CD8-positive, alpha-beta memory T cell (primary cell): ENCODE measurements at regions not wholly inside any gene's neighbourhood (a gene's known extent, or its start where the extent isn't known, plus 50 kb on each side); places are given as distances from the start of the nearest gene placed in this dataset.

Source experiments
- CTCF ChIA-PET: fragments of 350-600 bp; sonication (Branson Sonifier 250); formaldehyde crosslinking; loops from one replicate; lab custom pipeline; 2021; ENCODE audit warnings: antibody characterized with exemption; lab: Charles Lee
- POLR2A ChIA-PET: fragments of 350-600 bp; sonication (Branson Sonifier 250); formaldehyde crosslinking; loops from one replicate; lab custom pipeline; 2021; ENCODE audit warnings: antibody characterized with exemption; lab: Charles Lee
- DNase-seq, 5 donors: peaks; one replicate each; pipeline versions ENCODE4 v3.0.0 to v3.0.0-alpha.2; 2020 to 2022; ENCODE audit warnings: mixed read lengths in 1 of 5
- H3K27ac ChIP-seq: one replicate; pipeline ENCODE4 v1.7.0; 2013; ENCODE audit warnings: low read depth, mild to moderate bottlenecking, low read length, moderate library complexity
- H3K27me3 ChIP-seq: 2 replicates; pipeline ENCODE4 v1.7.0; 2013; ENCODE audit warnings: low read length, mild to moderate bottlenecking; ENCODE audit not compliant: insufficient read depth, poor library complexity, severe bottlenecking
- H3K36me3 ChIP-seq: 2 replicates; pipeline ENCODE4 v1.7.0; 2013; ENCODE audit warnings: mild to moderate bottlenecking, low read length, moderate library complexity; ENCODE audit not compliant: insufficient read depth
- H3K4me1 ChIP-seq: 2 replicates; pipeline ENCODE4 v1.7.0; 2013; ENCODE audit warnings: mild to moderate bottlenecking, low read length, moderate library complexity; ENCODE audit not compliant: insufficient read depth
- H3K4me3 ChIP-seq: 2 replicates; pipeline ENCODE4 v1.7.0; 2013; ENCODE audit warnings: mild to moderate bottlenecking, low read length
- H3K9me3 ChIP-seq: 2 replicates; pipeline ENCODE4 v1.7.0; 2013; ENCODE audit warnings: mild to moderate bottlenecking, low read length
- H3K27ac Mint-ChIP-seq, 8 donors: one replicate each; pipeline ENCODE4 v1.8.0; 2020 to 2021; ENCODE audit warnings: mixed read lengths in 8 of 8, mild to moderate bottlenecking in 6 of 8, inconsistent platforms in 3 of 8, moderate library complexity in 3 of 8
- H3K27me3 Mint-ChIP-seq, 2 donors: one replicate each; pipeline ENCODE4 v1.8.0; 2020 to 2021; ENCODE audit warnings: mixed read lengths in 2 of 2, mild to moderate bottlenecking in 1 of 2, moderate library complexity in 1 of 2
- H3K36me3 Mint-ChIP-seq, 3 donors: one replicate each; pipeline ENCODE4 v1.8.0; 2020 to 2021; ENCODE audit warnings: mixed read lengths in 3 of 3, inconsistent platforms in 1 of 3, mild to moderate bottlenecking in 1 of 3
- H3K4me1 Mint-ChIP-seq, 3 donors: one replicate each; pipeline ENCODE4 v1.8.0; 2020 to 2021; ENCODE audit warnings: mixed read lengths in 3 of 3, inconsistent platforms in 1 of 3, mild to moderate bottlenecking in 1 of 3
- H3K4me3 Mint-ChIP-seq, 7 donors: one replicate each; pipeline ENCODE4 v1.8.0; 2020 to 2021; ENCODE audit warnings: mixed read lengths in 7 of 7, mild to moderate bottlenecking in 6 of 7, moderate library complexity in 4 of 7, inconsistent platforms in 2 of 7
- H3K9me3 Mint-ChIP-seq, 5 donors: one replicate each; pipeline ENCODE4 v1.8.0; 2020 to 2022; ENCODE audit warnings: mixed read lengths in 5 of 5, mild to moderate bottlenecking in 3 of 5, moderate library complexity in 2 of 5, inconsistent platforms in 1 of 5

DNA sequence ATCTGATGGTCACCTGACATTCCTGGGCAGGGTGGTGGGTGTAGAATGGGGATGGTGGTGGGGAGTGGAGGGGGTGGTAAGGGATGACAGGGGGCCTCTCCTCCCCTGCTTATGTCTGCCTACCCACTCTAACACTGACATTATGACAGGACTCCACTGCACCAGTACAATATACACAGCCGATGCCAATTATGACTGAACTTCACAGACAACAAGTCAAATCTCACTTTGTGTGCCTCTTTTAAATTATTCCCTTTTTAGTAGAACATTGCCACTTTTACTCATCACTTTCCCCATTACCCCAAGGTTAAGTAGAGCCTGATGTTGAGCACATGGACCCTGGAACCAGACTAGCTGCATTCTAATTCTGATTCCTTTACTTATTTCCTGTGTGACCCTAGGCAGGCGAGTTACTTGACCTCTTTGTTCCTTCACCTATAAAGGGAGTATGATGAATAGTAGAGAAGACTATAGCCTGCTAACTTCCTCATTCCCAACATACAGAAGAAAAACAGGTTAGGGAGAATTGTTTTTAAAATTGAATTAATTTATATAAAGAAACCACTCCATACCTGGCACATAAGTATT is 464.7 kb downstream of the DMRT2 start:
- no peak overlapping the region for H3K4me3 ChIP-seq
- H3K4me3 Mint-ChIP-seq, result peak overlapping the region in 2 of 7 donors; percentile 7 to 9
- H3K27ac ChIP-seq, result no peak overlapping the region
- H3K27ac Mint-ChIP-seq, result no peak overlapping the region
- H3K4me1 ChIP-seq, result no peaks in the 10 kb centered on the region
- no peaks in the 10 kb centered on the region for H3K36me3 Mint-ChIP-seq
- no peaks in the 10 kb centered on the region for H3K9me3 ChIP-seq
- no peaks in the 10 kb centered on the region for H3K27me3 ChIP-seq
- H3K27me3 Mint-ChIP-seq, result peaks cover 0 to 2% of the 10 kb centered on the region in 2 donors
- H3K9me3 Mint-ChIP-seq, result no peaks in the 10 kb centered on the region
- ChIA-PET CTCF (no interaction called here), POLR2A (no interaction called here)
- no peak for DNase-seq
- H3K4me1 Mint-ChIP-seq, result peaks cover 0 to 8% (median 0%) of the 10 kb centered on the region in 3 donors
- H3K36me3 ChIP-seq, result no peaks in the 10 kb centered on the region

DNA sequence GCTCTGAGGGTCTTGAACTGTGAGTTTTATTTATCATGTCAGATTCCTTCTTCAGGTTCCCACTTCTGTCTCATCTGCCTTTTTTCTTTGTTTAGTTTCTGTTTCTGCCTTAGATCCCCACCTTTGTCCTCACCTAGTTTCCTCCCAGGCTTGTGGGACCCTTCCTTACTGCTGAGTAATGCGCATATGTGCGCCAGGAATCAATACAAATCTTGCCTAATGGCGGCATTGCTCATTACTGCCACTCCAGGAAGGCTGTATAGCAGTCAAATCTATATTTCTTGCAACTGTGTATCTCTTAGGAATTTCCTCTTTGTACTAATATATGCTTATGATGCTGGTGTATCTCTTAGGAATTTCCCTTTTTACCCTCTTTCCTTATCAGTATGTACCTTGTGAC is 465.4 kb downstream of the DMRT2 start:
- no peaks in the 10 kb centered on the region for H3K36me3 ChIP-seq
- H3K4me3 ChIP-seq, result no peak overlapping the region
- no peaks in the 10 kb centered on the region for H3K4me1 ChIP-seq
- CTCF ChIA-PET, result no interaction called here
- Mint-ChIP-seq H3K4me1 (peaks cover 0 to 8% (median 0%) of the 10 kb centered on the region in 3 donors), H3K4me3 (peak overlapping the region in 4 of 7 donors; percentile 24 to 72 (median 58)), H3K36me3 (no peaks in the 10 kb centered on the region), H3K27ac (no peak overlapping the region), H3K9me3 (no peaks in the 10 kb centered on the region), H3K27me3 (peaks cover 0 to 2% of the 10 kb centered on the region in 2 donors)
- H3K27me3 ChIP-seq, result no peaks in the 10 kb centered on the region
- H3K27ac ChIP-seq, result no peak overlapping the region
- no peaks in the 10 kb centered on the region for H3K9me3 ChIP-seq
- DNase-seq, result no peak
- POLR2A ChIA-PET, result no interaction called here

DNA sequence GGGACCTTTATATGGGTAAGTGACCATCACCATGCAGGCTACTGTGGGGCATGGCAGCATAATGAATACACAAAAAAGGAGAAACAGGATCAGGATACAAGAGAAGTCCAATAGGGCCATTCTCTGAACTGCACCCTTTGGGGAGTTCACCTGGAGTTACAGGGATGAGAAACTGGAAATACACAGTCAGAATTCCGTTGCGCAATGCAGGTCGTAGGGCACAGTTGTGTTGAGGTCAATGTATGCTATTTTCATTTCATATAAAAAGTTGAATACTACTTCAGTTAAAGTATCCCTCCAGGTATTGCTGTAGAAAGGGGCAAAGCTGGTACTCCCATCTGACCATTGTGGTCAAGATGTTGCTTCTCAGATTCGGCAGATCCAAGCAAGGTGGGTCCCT is 471.4 kb downstream of the DMRT2 start:
- peaks cover 0 to 3% of the 10 kb centered on the region in 2 donors for H3K27me3 Mint-ChIP-seq
- no peak overlapping the region for H3K4me3 Mint-ChIP-seq

DNA sequence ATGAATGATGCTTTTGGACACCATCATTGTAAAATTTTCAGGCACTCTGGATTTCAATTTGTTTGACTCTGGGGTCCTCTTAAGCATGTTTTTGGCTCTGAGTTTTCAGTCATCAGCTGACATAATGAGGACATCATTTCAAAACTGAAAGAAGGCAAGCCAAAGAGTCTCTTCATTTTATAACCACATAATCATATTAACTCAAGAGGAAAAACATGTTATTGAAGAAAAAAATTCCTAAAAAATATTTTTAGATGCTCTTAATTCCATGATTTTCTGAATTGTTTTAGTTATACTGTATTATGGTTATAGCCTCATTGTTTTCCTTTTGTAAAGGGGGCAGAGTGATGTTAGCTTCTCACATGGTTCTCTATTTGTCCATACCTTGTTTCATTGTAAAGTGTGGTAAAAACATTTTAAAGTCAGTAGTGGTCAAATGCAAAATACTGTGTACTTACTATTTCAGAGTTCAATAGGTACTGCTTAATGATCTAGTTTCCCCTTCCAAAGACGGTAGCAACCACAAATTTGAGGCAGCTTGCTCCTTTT is 472.1 kb downstream of the DMRT2 start:
- DNase-seq, result no peak
- H3K9me3 Mint-ChIP-seq, result peaks cover 0 to 2% (median 0%) of the 10 kb centered on the region in 5 donors
- H3K36me3 ChIP-seq, result no peaks in the 10 kb centered on the region

More for the DNA sequence above, 471.4 kb downstream of the DMRT2 start:
- ChIA-PET POLR2A (no interaction called here), CTCF (no interaction called here)
- H3K36me3 Mint-ChIP-seq, result no peaks in the 10 kb centered on the region
- no peaks in the 10 kb centered on the region for H3K4me1 Mint-ChIP-seq
- Histone ChIP-seq H3K36me3 (no peaks in the 10 kb centered on the region), H3K4me1 (no peaks in the 10 kb centered on the region), H3K4me3 (no peak overlapping the region), H3K9me3 (no peaks in the 10 kb centered on the region), H3K27ac (no peak overlapping the region), H3K27me3 (no peaks in the 10 kb centered on the region)
- peaks cover 0 to 2% (median 0%) of the 10 kb centered on the region in 5 donors for H3K9me3 Mint-ChIP-seq
- no peak overlapping the region for H3K27ac Mint-ChIP-seq
- DNase-seq, result no peak

DNA sequence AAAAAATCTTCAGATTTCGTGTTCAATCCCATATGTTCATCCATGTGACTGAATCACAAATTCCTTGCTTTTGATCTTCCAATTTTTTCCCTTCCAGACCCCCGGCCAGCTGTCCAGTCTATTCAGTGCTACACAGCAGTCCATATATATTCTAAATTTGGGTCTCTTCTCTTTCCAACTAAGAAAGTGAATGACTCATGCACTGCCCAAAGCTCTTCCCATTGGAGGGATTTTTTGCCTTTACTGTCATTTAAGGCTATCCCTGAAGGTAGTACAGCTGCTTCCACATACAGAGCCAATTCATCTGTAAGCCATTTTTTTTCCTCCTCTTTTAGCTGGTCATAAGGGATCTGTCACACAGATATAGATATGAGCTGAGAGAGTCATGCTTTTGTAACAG is 478.3 kb downstream of the DMRT2 start:
- no peak overlapping the region for H3K27ac ChIP-seq
- POLR2A ChIA-PET, result no interaction called here
- no peak overlapping the region for H3K4me3 Mint-ChIP-seq
- no peak for DNase-seq
- CTCF ChIA-PET, result no interaction called here
- H3K27ac Mint-ChIP-seq, result no peak overlapping the region
- H3K4me1 ChIP-seq, result no peaks in the 10 kb centered on the region
- H3K4me3 ChIP-seq, result no peak overlapping the region
- H3K27me3 ChIP-seq, result no peaks in the 10 kb centered on the region
- H3K27me3 Mint-ChIP-seq, result peaks cover 0 to 1% of the 10 kb centered on the region in 2 donors
- no peaks in the 10 kb centered on the region for H3K36me3 Mint-ChIP-seq
- H3K9me3 Mint-ChIP-seq, result peaks cover 0 to 2% (median 0%) of the 10 kb centered on the region in 5 donors
- H3K9me3 ChIP-seq, result no peaks in the 10 kb centered on the region
- no peaks in the 10 kb centered on the region for H3K36me3 ChIP-seq
- H3K4me1 Mint-ChIP-seq, result no peaks in the 10 kb centered on the region

More for the DNA sequence above, 472.1 kb downstream of the DMRT2 start:
- Mint-ChIP-seq H3K27ac (no peak overlapping the region), H3K4me1 (no peaks in the 10 kb centered on the region), H3K4me3 (no peak overlapping the region), H3K27me3 (peaks cover 0 to 3% of the 10 kb centered on the region in 2 donors), H3K36me3 (no peaks in the 10 kb centered on the region)
- Histone ChIP-seq H3K27me3 (no peaks in the 10 kb centered on the region), H3K4me3 (no peak overlapping the region), H3K9me3 (no peaks in the 10 kb centered on the region), H3K27ac (no peak overlapping the region), H3K4me1 (no peaks in the 10 kb centered on the region)
- ChIA-PET CTCF (no interaction called here), POLR2A (no interaction called here)

DNA sequence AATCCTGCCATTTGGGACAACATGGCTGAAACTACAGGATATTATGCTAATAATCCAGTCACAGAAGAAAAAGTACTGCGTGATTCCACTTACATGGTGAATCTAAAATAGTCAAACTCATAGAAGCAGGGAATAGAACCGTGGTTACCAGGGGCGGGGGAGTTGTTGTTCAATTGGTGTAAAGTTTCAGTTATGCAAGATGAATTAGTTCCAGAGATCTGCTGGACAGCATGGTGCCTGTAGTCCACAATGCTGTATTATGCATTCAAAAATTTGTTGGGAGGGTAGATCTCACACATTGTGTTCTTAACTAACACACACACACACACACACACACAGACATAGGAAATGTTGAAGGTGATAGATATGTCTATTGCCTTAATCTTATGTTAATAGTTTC is 480.5 kb downstream of the DMRT2 start:
- POLR2A ChIA-PET, result no interaction called here
- H3K9me3 ChIP-seq, result no peaks in the 10 kb centered on the region
- CTCF ChIA-PET, result no interaction called here
- no peak overlapping the region for H3K27ac ChIP-seq
- Mint-ChIP-seq H3K27ac (no peak overlapping the region), H3K4me3 (no peak overlapping the region), H3K27me3 (no peaks in the 10 kb centered on the region), H3K36me3 (no peaks in the 10 kb centered on the region), H3K9me3 (peaks cover 0 to 4% (median 0%) of the 10 kb centered on the region in 5 donors), H3K4me1 (peaks cover 0 to 2% (median 0%) of the 10 kb centered on the region in 3 donors)
- H3K4me3 ChIP-seq, result no peak overlapping the region
- no peaks in the 10 kb centered on the region for H3K4me1 ChIP-seq
- no peak for DNase-seq
- H3K36me3 ChIP-seq, result no peaks in the 10 kb centered on the region
- H3K27me3 ChIP-seq, result no peaks in the 10 kb centered on the region

DNA sequence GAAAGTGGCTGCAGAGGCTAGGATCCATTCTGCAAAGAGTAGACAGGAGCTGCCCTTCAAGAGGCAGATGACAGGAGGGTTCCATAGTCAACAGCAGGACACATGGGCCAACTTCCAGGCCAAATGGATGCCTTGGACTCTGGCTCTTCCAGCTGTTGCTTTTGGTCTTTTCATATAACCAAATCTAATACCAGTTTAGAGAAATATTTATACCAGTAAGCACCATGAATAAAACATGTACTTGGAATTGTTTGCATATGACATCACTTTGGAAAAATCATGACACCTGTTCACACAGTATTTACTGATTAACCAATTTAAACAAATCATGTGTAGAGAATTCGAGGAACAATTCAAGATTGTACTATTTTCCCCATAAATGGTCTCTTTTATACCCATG is 481.3 kb downstream of the DMRT2 start:
- H3K9me3 Mint-ChIP-seq, result peaks cover 0 to 2% (median 0%) of the 10 kb centered on the region in 5 donors
- H3K27me3 Mint-ChIP-seq, result no peaks in the 10 kb centered on the region
- H3K4me3 Mint-ChIP-seq, result no peak overlapping the region
- no peak overlapping the region for H3K4me3 ChIP-seq
- H3K4me1 ChIP-seq, result no peaks in the 10 kb centered on the region
- no peaks in the 10 kb centered on the region for H3K36me3 Mint-ChIP-seq
- H3K27ac ChIP-seq, result no peak overlapping the region
- H3K4me1 Mint-ChIP-seq, result peaks cover 0 to 4% (median 0%) of the 10 kb centered on the region in 3 donors
- ChIA-PET POLR2A (no interaction called here), CTCF (no interaction called here)
- no peaks in the 10 kb centered on the region for H3K9me3 ChIP-seq
- H3K27me3 ChIP-seq, result no peaks in the 10 kb centered on the region
- no peaks in the 10 kb centered on the region for H3K36me3 ChIP-seq
- no peak for DNase-seq
- no peak overlapping the region for H3K27ac Mint-ChIP-seq

DNA sequence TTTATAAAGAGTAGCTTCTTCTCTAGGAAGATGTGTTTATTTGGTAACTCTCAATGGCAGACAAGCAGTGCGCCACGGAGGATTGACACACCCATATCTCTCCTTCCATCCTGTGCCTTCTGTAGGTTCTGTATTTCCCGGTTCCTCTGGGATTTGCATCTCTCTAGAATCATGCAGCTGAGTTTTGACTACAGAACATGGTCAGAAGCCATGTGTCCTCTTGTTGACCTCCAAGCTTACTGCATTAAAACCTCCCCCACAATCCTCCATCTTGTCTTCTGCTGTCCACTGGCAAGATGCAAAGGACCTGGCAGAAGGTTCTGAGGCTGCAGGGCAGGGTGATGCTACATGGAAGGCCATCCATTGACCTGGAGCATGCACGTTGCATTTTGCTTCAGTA is 482.0 kb downstream of the DMRT2 start:
- Histone ChIP-seq H3K9me3 (no peaks in the 10 kb centered on the region), H3K4me3 (no peak overlapping the region), H3K4me1 (no peaks in the 10 kb centered on the region), H3K27ac (no peak overlapping the region), H3K27me3 (no peaks in the 10 kb centered on the region), H3K36me3 (no peaks in the 10 kb centered on the region)
- Mint-ChIP-seq H3K27me3 (no peaks in the 10 kb centered on the region), H3K4me3 (no peak overlapping the region), H3K36me3 (no peaks in the 10 kb centered on the region), H3K4me1 (peaks cover 0 to 4% (median 0%) of the 10 kb centered on the region in 3 donors), H3K9me3 (peaks cover 0 to 2% (median 0%) of the 10 kb centered on the region in 5 donors), H3K27ac (no peak overlapping the region)
- no peak for DNase-seq
- ChIA-PET POLR2A (no interaction called here), CTCF (no interaction called here)
